ENCODE measurements at regions not wholly inside any gene's neighbourhood (a gene's known extent, or its start where the extent isn't known, plus 50 kb on each side); places are given as distances from the start of the nearest gene placed in this dataset.

- TF ChIP-seq CTCF (IDR thresholded peaks at IDR 0.05), result no peak
- TF ChIP-seq, protein P1, sequence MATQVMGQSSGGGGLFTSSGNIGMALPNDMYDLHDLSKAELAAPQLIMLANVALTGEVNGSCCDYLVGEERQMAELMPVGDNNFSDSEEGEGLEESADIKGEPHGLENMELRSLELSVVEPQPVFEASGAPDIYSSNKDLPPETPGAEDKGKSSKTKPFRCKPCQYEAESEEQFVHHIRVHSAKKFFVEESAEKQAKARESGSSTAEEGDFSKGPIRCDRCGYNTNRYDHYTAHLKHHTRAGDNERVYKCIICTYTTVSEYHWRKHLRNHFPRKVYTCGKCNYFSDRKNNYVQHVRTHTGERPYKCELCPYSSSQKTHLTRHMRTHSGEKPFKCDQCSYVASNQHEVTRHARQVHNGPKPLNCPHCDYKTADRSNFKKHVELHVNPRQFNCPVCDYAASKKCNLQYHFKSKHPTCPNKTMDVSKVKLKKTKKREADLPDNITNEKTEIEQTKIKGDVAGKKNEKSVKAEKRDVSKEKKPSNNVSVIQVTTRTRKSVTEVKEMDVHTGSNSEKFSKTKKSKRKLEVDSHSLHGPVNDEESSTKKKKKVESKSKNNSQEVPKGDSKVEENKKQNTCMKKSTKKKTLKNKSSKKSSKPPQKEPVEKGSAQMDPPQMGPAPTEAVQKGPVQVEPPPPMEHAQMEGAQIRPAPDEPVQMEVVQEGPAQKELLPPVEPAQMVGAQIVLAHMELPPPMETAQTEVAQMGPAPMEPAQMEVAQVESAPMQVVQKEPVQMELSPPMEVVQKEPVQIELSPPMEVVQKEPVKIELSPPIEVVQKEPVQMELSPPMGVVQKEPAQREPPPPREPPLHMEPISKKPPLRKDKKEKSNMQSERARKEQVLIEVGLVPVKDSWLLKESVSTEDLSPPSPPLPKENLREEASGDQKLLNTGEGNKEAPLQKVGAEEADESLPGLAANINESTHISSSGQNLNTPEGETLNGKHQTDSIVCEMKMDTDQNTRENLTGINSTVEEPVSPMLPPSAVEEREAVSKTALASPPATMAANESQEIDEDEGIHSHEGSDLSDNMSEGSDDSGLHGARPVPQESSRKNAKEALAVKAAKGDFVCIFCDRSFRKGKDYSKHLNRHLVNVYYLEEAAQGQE (IDR thresholded peaks at IDR 0.05; ENCODE audit: insufficient read depth in 1 of 2, low read depth in 2 of 2, low read length in 1 of 2), result no peak
- Histone ChIP-seq H3K27me3 (ENCODE audit: control insufficient read depth, insufficient read depth, low read length) (no peaks in the 10 kb centered on the region), H3K4me3 (ENCODE audit: low read depth in 2 of 2, low read length in 2 of 2) (no peak overlapping the region), H3K4me1 (ENCODE audit: control insufficient read depth, insufficient read depth, low read length) (no peaks in the 10 kb centered on the region; the same call in 1 of the 2 replicates), H3K36me3 (ENCODE audit: control insufficient read depth, insufficient read depth, low read length) (no peaks in the 10 kb centered on the region), H3K27ac (ENCODE audit: low read length) (no peak overlapping the region), H3K9me3 (ENCODE audit: control insufficient read depth, insufficient read depth, low read depth, low read length) (no peaks in the 10 kb centered on the region)
- in situ Hi-C loops (cut with HindIII; ENCODE audit: low pct_unique_long_range_greater_than_20kb, low sequenced_read_pairs), result no loop called here
- ChIA-PET CTCF (no interaction called here), POLR2A (no interaction called here)
- BruUV-seq (replicated peaks), result no TSS peak
- ATAC-seq, result no peak
- DNase-seq (ENCODE audit: low read depth, low spot score), result no peak
- intact Hi-C loops (cut with micrococcal nuclease; ENCODE audit: unreplicated experiment), result no loop called here
Observed at GRCh38 chr3:170734735-170735065, 135.3 kb downstream of the RPL22L1 start.

- no peaks in the 10 kb centered on the region for H3K36me3 ChIP-seq (ENCODE audit: control insufficient read depth, insufficient read depth, low read length)
- no TSS peak for BruUV-seq (replicated peaks)
- H3K27me3 ChIP-seq (ENCODE audit: control insufficient read depth, insufficient read depth, low read length), result no peaks in the 10 kb centered on the region
- ATAC-seq (no peak), DNase-seq (ENCODE audit: low read depth, low spot score) (no peak)
- no peaks in the 10 kb centered on the region; the same call in 1 of the 2 replicates for H3K4me1 ChIP-seq (ENCODE audit: control insufficient read depth, insufficient read depth, low read length)
- CTCF ChIA-PET, result no interaction called here
- H3K9me3 ChIP-seq (ENCODE audit: control insufficient read depth, insufficient read depth, low read depth, low read length), result no peaks in the 10 kb centered on the region
- intact Hi-C loops (cut with micrococcal nuclease; ENCODE audit: unreplicated experiment) (no loop called here), in situ Hi-C loops (cut with HindIII; ENCODE audit: low pct_unique_long_range_greater_than_20kb, low sequenced_read_pairs) (no loop called here)
- H3K27ac ChIP-seq (ENCODE audit: low read length), result no peak overlapping the region
- POLR2A ChIA-PET, result no interaction called here
- no peak overlapping the region for H3K4me3 ChIP-seq (ENCODE audit: low read depth in 2 of 2, low read length in 2 of 2)
- TF ChIP-seq SIN3A (IDR thresholded peaks at IDR 0.05; ENCODE audit: borderline replicate concordance, insufficient read depth, low read depth, low read length) (no peak), TCF7L2 (IDR thresholded peaks at IDR 0.05; ENCODE audit: low read depth, low read length) (no peak), CTCF (IDR thresholded peaks at IDR 0.05) (no peak), POLR2AphosphoS5 (IDR thresholded peaks at IDR 0.05; ENCODE audit: low read depth, low read length) (no peak)
- TF ChIP-seq, protein P1 (IDR thresholded peaks at IDR 0.05; ENCODE audit: insufficient read depth in 1 of 2, low read depth in 2 of 2, low read length in 1 of 2), result no peak
Observed at GRCh38 chr3:170734043-170734734, 135.8 kb downstream of the RPL22L1 start.

All from Panc1 (cell line).